ENCODE measurements at regions not wholly inside any gene's neighbourhood (a gene's known extent, or its start where the extent isn't known, plus 50 kb on each side); places are given as distances from the start of the nearest gene placed in this dataset.
"Not testable (repeated sequence)": the region's sequence is repeated elsewhere in the genome, so short reads cannot be mapped to it uniquely, and the experiment has no call there.

- no peak for DNase-seq (ENCODE audit: low spot score)
Observed at GRCh38 chr6:4503700-4504099, 272.5 kb upstream of the CDYL start.

GRCh38 chr6:4496284-4496683 is 279.9 kb upstream of the CDYL start:
- DNase-seq (ENCODE audit: low spot score): no peak

DNA sequence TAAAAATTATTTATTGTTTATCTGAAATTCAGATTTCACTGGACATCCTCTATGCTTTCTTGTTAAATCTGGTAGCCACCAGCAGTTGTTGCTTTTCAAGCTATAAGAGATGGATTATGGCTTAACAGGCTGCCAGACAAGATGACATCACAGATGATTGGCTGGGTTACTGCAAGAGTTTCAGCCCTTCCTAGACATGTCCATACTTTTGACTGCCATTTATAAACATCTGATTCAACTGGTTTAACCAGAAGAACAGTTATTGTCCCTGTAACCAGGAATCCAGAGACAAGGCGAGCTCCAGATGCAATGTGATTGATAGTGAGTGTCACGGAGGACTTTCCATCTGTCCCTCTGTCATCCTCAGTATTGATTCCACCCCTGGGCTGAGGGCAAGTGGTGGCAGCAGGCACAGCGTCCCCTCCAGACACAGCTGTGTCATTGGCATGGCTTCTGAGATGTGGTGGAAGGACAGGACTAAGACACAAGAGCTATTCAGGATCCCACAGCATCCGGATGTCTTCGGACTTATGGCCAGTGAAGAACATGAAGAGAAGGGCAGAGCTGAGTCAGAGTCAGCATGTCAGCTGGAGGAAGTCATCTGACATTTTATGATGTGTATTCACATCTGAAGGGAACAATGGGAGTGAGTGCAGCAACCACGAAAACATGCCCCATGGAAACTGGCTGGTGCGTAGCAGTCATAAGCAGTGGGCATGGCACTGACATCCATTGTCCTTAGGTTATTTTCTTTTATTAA is 284.5 kb upstream of the CDYL start:
- DNase-seq (ENCODE audit: low spot score): no peak

- no peak for DNase-seq (ENCODE audit: low spot score)
Observed at GRCh38 chr6:4489538-4489937, 286.7 kb upstream of the CDYL start.

- no peak for DNase-seq (ENCODE audit: low spot score)
Observed at GRCh38 chr6:4488389-4488788, 287.8 kb upstream of the CDYL start.

- DNase-seq (ENCODE audit: low spot score): no peak
Observed at GRCh38 chr6:4487538-4487937, 288.7 kb upstream of the CDYL start.

GRCh38 chr6:4486568-4487315 is 289.5 kb upstream of the CDYL start:
- no peak for DNase-seq (ENCODE audit: low spot score)

DNA sequence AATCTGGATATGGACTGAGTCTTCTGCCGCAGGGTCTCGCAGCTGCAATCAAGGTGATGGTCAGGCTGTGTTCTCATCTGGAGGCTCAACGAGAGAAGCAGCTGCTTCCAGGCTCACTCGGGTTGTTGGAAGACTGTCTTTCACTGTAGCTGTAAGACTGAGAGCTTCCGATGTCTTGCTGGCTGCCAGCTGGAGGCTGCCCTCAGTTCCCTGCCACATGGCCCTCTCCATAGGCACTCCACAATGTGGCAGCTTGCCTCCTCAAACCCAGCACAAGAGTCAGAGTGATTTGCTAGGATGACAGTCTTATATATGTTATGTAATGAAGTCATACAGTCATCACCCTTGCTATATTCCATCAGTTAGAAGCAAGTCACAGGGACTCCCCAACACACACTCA is 290.5 kb upstream of the CDYL start:
- DNase-seq (ENCODE audit: low spot score): no peak

GRCh38 chr6:4482461-4482860 is 293.7 kb upstream of the CDYL start:
- no peak for DNase-seq (ENCODE audit: low spot score)

DNA sequence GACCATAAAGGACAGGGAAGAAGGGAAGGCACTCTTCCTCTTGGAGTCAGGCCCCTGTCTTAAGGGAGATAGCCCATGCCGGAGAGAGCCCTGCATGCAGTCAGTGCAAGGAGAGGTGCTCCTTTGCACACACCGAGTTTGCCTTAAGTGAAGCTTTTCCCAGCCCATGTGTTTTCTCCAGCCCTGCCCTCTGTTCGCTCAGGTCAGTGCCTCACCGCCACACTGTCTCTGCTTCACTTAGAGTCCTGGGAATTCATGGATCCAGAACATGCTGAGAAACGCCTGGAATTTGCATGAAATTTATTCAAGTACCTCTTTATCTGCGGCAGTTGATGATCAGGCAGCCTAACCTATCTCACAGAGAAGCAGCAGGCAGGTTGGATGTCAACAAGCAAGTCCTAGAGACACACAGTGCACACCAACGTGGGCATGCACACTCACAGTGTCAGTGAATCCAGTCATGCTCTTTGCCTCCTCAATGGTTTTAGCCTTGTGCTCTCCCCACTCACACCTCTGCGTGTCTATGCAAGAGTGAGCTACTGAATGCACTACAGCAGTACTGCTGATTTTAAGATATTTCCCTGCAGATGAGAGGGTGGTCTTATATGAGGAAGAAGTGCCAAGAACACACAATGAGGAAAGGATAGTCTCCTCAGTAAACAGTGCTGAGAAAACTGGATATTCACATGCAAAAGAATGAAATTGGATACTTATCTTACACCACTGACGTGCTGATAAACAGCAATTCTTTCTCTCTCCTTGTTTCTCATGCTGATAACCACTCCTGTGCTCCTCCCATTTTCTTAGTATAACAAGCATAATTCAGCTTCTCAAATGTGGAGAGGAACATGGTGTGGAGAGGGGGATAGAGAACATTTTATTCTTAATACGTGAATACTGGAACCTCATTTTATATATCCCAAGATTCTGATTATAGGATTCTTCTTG is 295.1 kb upstream of the CDYL start:
- DNase-seq (ENCODE audit: low spot score): no peak

GRCh38 chr6:4478098-4478497 is 298.1 kb upstream of the CDYL start:
- no peak for DNase-seq (ENCODE audit: low spot score)

GRCh38 chr6:4474810-4475209 is 301.4 kb upstream of the CDYL start:
- no peak for DNase-seq (ENCODE audit: low spot score)

DNA sequence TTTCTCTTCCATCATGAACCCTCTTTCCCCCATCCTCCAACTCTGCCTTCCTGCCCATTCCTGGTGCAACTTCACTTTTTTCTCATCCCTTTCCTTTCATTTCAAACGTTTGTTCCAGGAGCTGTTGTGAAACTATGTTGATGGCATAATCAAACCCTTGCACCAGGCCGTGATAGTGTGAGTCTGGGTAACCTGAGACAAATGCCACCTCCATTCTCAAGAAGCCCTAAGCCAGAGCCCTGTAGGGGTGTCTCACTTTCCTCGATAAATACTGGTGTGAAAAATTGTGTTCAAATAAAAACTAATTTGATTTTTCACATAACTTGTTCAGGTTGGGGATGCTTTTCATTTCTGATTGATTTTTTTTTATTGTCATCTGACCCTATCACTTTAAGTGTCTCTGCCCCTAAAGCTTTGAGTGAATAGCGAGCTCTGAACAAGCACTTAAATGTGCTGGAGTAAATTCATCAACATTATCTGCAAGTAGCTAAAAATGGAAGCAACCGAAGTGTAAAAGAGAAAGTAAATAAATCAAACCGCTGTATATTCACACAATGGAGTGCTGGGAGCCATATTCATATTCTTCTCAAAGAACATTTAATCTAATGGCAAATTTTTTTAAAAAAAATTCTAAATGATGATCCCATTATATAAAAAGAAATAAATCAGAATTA is 303.1 kb upstream of the CDYL start:
- no peak for DNase-seq (ENCODE audit: low spot score)

GRCh38 chr6:4472222-4472621 is 304.0 kb upstream of the CDYL start:
- DNase-seq (ENCODE audit: low spot score): no peak

- not testable (repeated sequence) for DNase-seq (ENCODE audit: low spot score)
Observed at GRCh38 chr6:4471515-4471914, 304.7 kb upstream of the CDYL start.

GRCh38 chr6:4470698-4471210 is 305.4 kb upstream of the CDYL start:
- DNase-seq (ENCODE audit: low spot score): no peak

- no peak for DNase-seq (ENCODE audit: low spot score)
Observed at GRCh38 chr6:4466769-4467480, 309.3 kb upstream of the CDYL start.

- no peak for DNase-seq (ENCODE audit: low spot score)
Observed at GRCh38 chr6:4466261-4466660, 309.9 kb upstream of the CDYL start.

DNA sequence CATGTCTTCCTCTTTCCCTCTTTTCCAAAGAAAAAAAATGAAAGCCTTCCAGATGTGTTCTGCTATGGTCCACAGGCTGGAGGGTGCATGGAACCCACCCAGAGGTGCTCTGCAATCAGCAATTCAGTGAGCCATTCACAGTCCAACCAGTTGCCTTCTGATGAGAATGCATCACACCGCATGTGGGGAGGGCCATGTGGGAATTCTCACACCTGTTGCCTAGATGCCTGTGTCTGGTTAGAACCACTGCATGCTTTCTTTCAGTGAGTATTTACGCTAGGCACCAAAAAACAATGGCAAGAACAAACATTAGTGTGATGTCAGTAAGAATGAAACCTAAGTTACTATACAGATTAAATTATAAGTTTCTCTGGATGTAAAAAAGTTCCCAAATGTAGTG is 311.6 kb upstream of the CDYL start:
- no peak for DNase-seq (ENCODE audit: low spot score)

- no peak for DNase-seq (ENCODE audit: low spot score)
Observed at GRCh38 chr6:4463236-4463635, 313.0 kb upstream of the CDYL start.

All from mucosa of gallbladder (tissue), 1 donor.